ENCODE measurements at regions not wholly inside any gene's neighbourhood (a gene's known extent, or its start where the extent isn't known, plus 50 kb on each side); places are given as distances from the start of the nearest gene placed in this dataset.

- Mint-ChIP-seq H3K36me3 (no peaks in the 10 kb centered on the region), H3K27me3 (ENCODE audit: low read depth) (no peaks in the 10 kb centered on the region), H3K27ac (no peak overlapping the region), H3K4me1 (no peaks in the 10 kb centered on the region), H3K4me3 (no peak overlapping the region), H3K9me3 (no peaks in the 10 kb centered on the region)
- TF ChIP-seq CTCF (IDR thresholded peaks at IDR 0.05; ENCODE audit: unreplicated experiment), result no peak
- DNase-seq (ENCODE audit: low spot score in 2 of 2, unreplicated experiment in 2 of 2), result no peak
Observed at GRCh38 chr17:65389949-65390348, 171.5 kb downstream of the AXIN2 start.

- no peaks in the 10 kb centered on the region for H3K9me3 Mint-ChIP-seq
- no peak for TF ChIP-seq CTCF (IDR thresholded peaks at IDR 0.05; ENCODE audit: unreplicated experiment)
Observed at GRCh38 chr17:65389426-65389825, 172.0 kb downstream of the AXIN2 start.

GRCh38 chr17:65388911-65389310 lies 172.5 kb downstream of the AXIN2 start:
- TF ChIP-seq CTCF (IDR thresholded peaks at IDR 0.05; ENCODE audit: unreplicated experiment), result no peak
- Mint-ChIP-seq H3K36me3 (no peaks in the 10 kb centered on the region), H3K9me3 (no peaks in the 10 kb centered on the region), H3K27ac (no peak overlapping the region), H3K4me3 (no peak overlapping the region), H3K27me3 (ENCODE audit: low read depth) (no peaks in the 10 kb centered on the region), H3K4me1 (no peaks in the 10 kb centered on the region)
- DNase-seq (ENCODE audit: low spot score in 2 of 2, unreplicated experiment in 2 of 2), result no peak

More at GRCh38 chr17:65389426-65389825, 172.0 kb downstream of the AXIN2 start:
- no peak overlapping the region for H3K27ac Mint-ChIP-seq
- H3K4me1 Mint-ChIP-seq, result no peaks in the 10 kb centered on the region
- no peaks in the 10 kb centered on the region for H3K36me3 Mint-ChIP-seq
- H3K27me3 Mint-ChIP-seq (ENCODE audit: low read depth), result no peaks in the 10 kb centered on the region
- DNase-seq (ENCODE audit: low spot score in 2 of 2, unreplicated experiment in 2 of 2), result no peak
- no peak overlapping the region for H3K4me3 Mint-ChIP-seq

- no peaks in the 10 kb centered on the region for H3K4me1 Mint-ChIP-seq
- H3K27ac Mint-ChIP-seq, result no peak overlapping the region
- no peak for TF ChIP-seq CTCF (IDR thresholded peaks at IDR 0.05; ENCODE audit: unreplicated experiment)
- no peak for DNase-seq (ENCODE audit: low spot score in 2 of 2, unreplicated experiment in 2 of 2)
- H3K36me3 Mint-ChIP-seq, result no peaks in the 10 kb centered on the region
- H3K9me3 Mint-ChIP-seq, result no peaks in the 10 kb centered on the region
- no peak overlapping the region for H3K4me3 Mint-ChIP-seq
- no peaks in the 10 kb centered on the region for H3K27me3 Mint-ChIP-seq (ENCODE audit: low read depth)
Observed at GRCh38 chr17:65387322-65387721, 174.1 kb downstream of the AXIN2 start.

- H3K27me3 Mint-ChIP-seq (ENCODE audit: low read depth), result no peaks in the 10 kb centered on the region
- H3K27ac Mint-ChIP-seq, result no peak overlapping the region
- H3K4me3 Mint-ChIP-seq, result no peak overlapping the region
- no peaks in the 10 kb centered on the region for H3K36me3 Mint-ChIP-seq
- TF ChIP-seq CTCF (IDR thresholded peaks at IDR 0.05; ENCODE audit: unreplicated experiment), result no peak
- no peak for DNase-seq (ENCODE audit: low spot score in 2 of 2, unreplicated experiment in 2 of 2)
- no peaks in the 10 kb centered on the region for H3K4me1 Mint-ChIP-seq
- peaks cover 1% of the 10 kb centered on the region for H3K9me3 Mint-ChIP-seq
Observed at GRCh38 chr17:65385726-65386125, 175.7 kb downstream of the AXIN2 start.

- H3K4me1 Mint-ChIP-seq, result no peaks in the 10 kb centered on the region
- no peaks in the 10 kb centered on the region for H3K36me3 Mint-ChIP-seq
- H3K27ac Mint-ChIP-seq, result no peak overlapping the region
- DNase-seq (ENCODE audit: low spot score in 2 of 2, unreplicated experiment in 2 of 2), result no peak
- no peak for TF ChIP-seq CTCF (IDR thresholded peaks at IDR 0.05; ENCODE audit: unreplicated experiment)
- H3K27me3 Mint-ChIP-seq (ENCODE audit: low read depth), result no peaks in the 10 kb centered on the region
- H3K4me3 Mint-ChIP-seq, result no peak overlapping the region
- H3K9me3 Mint-ChIP-seq, result peaks cover 7% of the 10 kb centered on the region
Observed at GRCh38 chr17:65385071-65385470, 176.4 kb downstream of the AXIN2 start.
